Keratinocyte (primary cell): ENCODE measurements at regions not wholly inside any gene's neighbourhood (a gene's known extent, or its start where the extent isn't known, plus 50 kb on each side); places are given as distances from the start of the nearest gene placed in this dataset.

Source experiments
- DNase-seq: peaks from one replicate; pipeline ENCODE4 v3.0.0-alpha.2; 2011; ENCODE audit warnings: low read depth, missing footprints, low spot score
- FAIRE-seq: peaks from 2 replicates; lab custom pipeline; 2011; peaks lifted over from hg19 to GRCh38; lab: Jason Lieb, UNC
- H2AFZ ChIP-seq: 2 replicates; pipeline ENCODE4 v1.6.0; 2012; ENCODE audit warnings: low read length, control low read depth, inconsistent platforms; ENCODE audit not compliant: control insufficient read depth
- H3K27ac ChIP-seq: 2 replicates; pipeline ENCODE4 v1.5.1; 2011; ENCODE audit warnings: low read length; ENCODE audit not compliant: control insufficient read depth, insufficient read depth
- H3K27me3 ChIP-seq: 3 replicates; pipeline ENCODE4 v1.6.0; 2011; ENCODE audit warnings: low read length; ENCODE audit not compliant: control insufficient read depth, insufficient read depth; ENCODE audit errors: extremely low read depth
- H3K36me3 ChIP-seq, 2 experiments: 2 replicates in 1 of 2; 3 replicates in 1 of 2; pipeline ENCODE4 v1.5.1; 2011; ENCODE audit warnings: low read length in 2 of 2, mild to moderate bottlenecking in 1 of 2; ENCODE audit not compliant: control insufficient read depth in 2 of 2, insufficient read depth in 2 of 2; ENCODE audit errors: extremely low read depth in 1 of 2
- H3K4me1 ChIP-seq: 3 replicates; pipeline ENCODE4 v1.5.1; 2011; ENCODE audit warnings: low read length; ENCODE audit not compliant: control insufficient read depth, insufficient read depth; ENCODE audit errors: extremely low read depth
- H3K4me2 ChIP-seq: 3 replicates; pipeline ENCODE4 v1.6.0; 2011; ENCODE audit warnings: low read depth, low read length; ENCODE audit not compliant: control insufficient read depth, insufficient read depth; ENCODE audit errors: extremely low read depth
- H3K4me3 ChIP-seq, 3 experiments: fragments of 200-600 bp in 1 of 3; sonication (generic) in 1 of 3; 2 replicates in 2 of 3; 3 replicates in 1 of 3; pipeline ENCODE4 v1.5.1; 2011 to 2016; ENCODE audit warnings: low read length in 3 of 3, mild to moderate bottlenecking in 3 of 3, control low read depth in 2 of 3, inconsistent platforms in 1 of 3, low read depth in 1 of 3, mixed read lengths in 1 of 3, mixed run types in 1 of 3, moderate library complexity in 1 of 3; ENCODE audit not compliant: control insufficient read depth in 2 of 3, insufficient read depth in 2 of 3; ENCODE audit errors: extremely low read depth in 1 of 3
- H3K79me2 ChIP-seq: 2 replicates; pipeline ENCODE4 v1.6.0; 2012; ENCODE audit warnings: low read length; ENCODE audit not compliant: control insufficient read depth, insufficient read depth
- H3K9ac ChIP-seq: 3 replicates; pipeline ENCODE4 v1.6.0; 2011; ENCODE audit warnings: low read length; ENCODE audit not compliant: control insufficient read depth, insufficient read depth; ENCODE audit errors: extremely low read depth
- H3K9me1 ChIP-seq: 3 replicates; pipeline ENCODE4 v1.6.0; 2011; ENCODE audit warnings: low read length; ENCODE audit not compliant: control insufficient read depth, insufficient read depth; ENCODE audit errors: extremely low read depth
- H3K9me3 ChIP-seq: 2 replicates; pipeline ENCODE4 v1.5.1; 2012; ENCODE audit warnings: low read depth, low read length; ENCODE audit not compliant: control insufficient read depth
- H4K20me1 ChIP-seq: 3 replicates; pipeline ENCODE4 v1.6.0; 2011; ENCODE audit warnings: low read length; ENCODE audit not compliant: control insufficient read depth, insufficient read depth; ENCODE audit errors: extremely low read depth
- EZH2 ChIP-seq: IDR thresholded peaks from one replicate; pipeline ENCODE4 v1.6.1; 2012; ENCODE audit warnings: inconsistent platforms, mild to moderate bottlenecking, low read length, moderate library complexity
- dilution Hi-C: fragments of 300-500 bp; cut with MboI; formaldehyde crosslinking; loops from one replicate; pipeline ENCODE4 v1.7.0; 2020; ENCODE audit warnings: low sequenced_read_pairs; ENCODE audit not compliant: extremely low pct_ligation_motif_present
- TF ChIP-seq, protein P1 (sequence below), 3 experiments: IDR thresholded peaks in 1 of 3; conservative IDR thresholded peaks in 1 of 3; optimal IDR thresholded peaks in 1 of 3; 2 replicates in 2 of 3; 3 replicates in 1 of 3; pipeline versions ENCODE3 to v1.5.1; 2011; ENCODE audit warnings: low read length in 3 of 3, mild to moderate bottlenecking in 3 of 3, moderate library complexity in 2 of 3, control low read depth in 1 of 3, inconsistent platforms in 1 of 3; ENCODE audit not compliant: insufficient read depth in 2 of 3; ENCODE audit errors: extremely low read depth in 1 of 3

GRCh38 chr16:76118344-76118743 lies 158.9 kb upstream of the CNTNAP4 start:
- H2AFZ ChIP-seq: no peak overlapping the region
- TF ChIP-seq EZH2: no peak
- TF ChIP-seq, protein P1, sequence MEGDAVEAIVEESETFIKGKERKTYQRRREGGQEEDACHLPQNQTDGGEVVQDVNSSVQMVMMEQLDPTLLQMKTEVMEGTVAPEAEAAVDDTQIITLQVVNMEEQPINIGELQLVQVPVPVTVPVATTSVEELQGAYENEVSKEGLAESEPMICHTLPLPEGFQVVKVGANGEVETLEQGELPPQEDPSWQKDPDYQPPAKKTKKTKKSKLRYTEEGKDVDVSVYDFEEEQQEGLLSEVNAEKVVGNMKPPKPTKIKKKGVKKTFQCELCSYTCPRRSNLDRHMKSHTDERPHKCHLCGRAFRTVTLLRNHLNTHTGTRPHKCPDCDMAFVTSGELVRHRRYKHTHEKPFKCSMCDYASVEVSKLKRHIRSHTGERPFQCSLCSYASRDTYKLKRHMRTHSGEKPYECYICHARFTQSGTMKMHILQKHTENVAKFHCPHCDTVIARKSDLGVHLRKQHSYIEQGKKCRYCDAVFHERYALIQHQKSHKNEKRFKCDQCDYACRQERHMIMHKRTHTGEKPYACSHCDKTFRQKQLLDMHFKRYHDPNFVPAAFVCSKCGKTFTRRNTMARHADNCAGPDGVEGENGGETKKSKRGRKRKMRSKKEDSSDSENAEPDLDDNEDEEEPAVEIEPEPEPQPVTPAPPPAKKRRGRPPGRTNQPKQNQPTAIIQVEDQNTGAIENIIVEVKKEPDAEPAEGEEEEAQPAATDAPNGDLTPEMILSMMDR (optimal IDR thresholded peaks at IDR 0.05 in 1 of 3, IDR thresholded peaks at IDR 0.05 in 1 of 3, conservative IDR thresholded peaks at IDR 0.05 in 1 of 3; ENCODE audit: extremely low read depth in 1 of 3, insufficient read depth in 2 of 3, low read length in 3 of 3): no peak
- no peaks in the 10 kb centered on the region for H3K4me1 ChIP-seq
- no peak for DNase-seq
- H3K9me1 ChIP-seq: no peaks in the 10 kb centered on the region
- no peaks in the 10 kb centered on the region for H3K27me3 ChIP-seq
- dilution Hi-C loops: no loop called here
- H3K4me3 ChIP-seq: no peak overlapping the region
- FAIRE-seq: no peak
- no peaks in the 10 kb centered on the region for H3K79me2 ChIP-seq
- H3K36me3 ChIP-seq: no peaks in the 10 kb centered on the region
- no peak overlapping the region for H3K27ac ChIP-seq
- no peaks in the 10 kb centered on the region for H4K20me1 ChIP-seq
- no peak overlapping the region for H3K4me2 ChIP-seq
- peaks cover 2% of the 10 kb centered on the region for H3K9me3 ChIP-seq
- no peak overlapping the region for H3K9ac ChIP-seq

GRCh38 chr16:76121636-76122035 lies 155.6 kb upstream of the CNTNAP4 start:
- no peak overlapping the region for H3K4me3 ChIP-seq
- H3K27ac ChIP-seq: no peak overlapping the region
- H3K9ac ChIP-seq: no peak overlapping the region
- peaks cover 2% of the 10 kb centered on the region for H3K9me3 ChIP-seq
- H4K20me1 ChIP-seq: no peaks in the 10 kb centered on the region
- no peak overlapping the region for H2AFZ ChIP-seq
- dilution Hi-C loops: no loop called here
- no peak overlapping the region for H3K4me2 ChIP-seq
- FAIRE-seq (no peak), DNase-seq (no peak)
- H3K9me1 ChIP-seq: no peaks in the 10 kb centered on the region
- no peaks in the 10 kb centered on the region for H3K79me2 ChIP-seq
- no peaks in the 10 kb centered on the region for H3K4me1 ChIP-seq
- H3K27me3 ChIP-seq: no peaks in the 10 kb centered on the region
- TF ChIP-seq EZH2: no peak
- TF ChIP-seq, protein P1 (optimal IDR thresholded peaks at IDR 0.05 in 1 of 3, IDR thresholded peaks at IDR 0.05 in 1 of 3, conservative IDR thresholded peaks at IDR 0.05 in 1 of 3; ENCODE audit: extremely low read depth in 1 of 3, insufficient read depth in 2 of 3, low read length in 3 of 3): no peak
- no peaks in the 10 kb centered on the region for H3K36me3 ChIP-seq
